Muscle of leg (tissue), 3 donors: ENCODE measurements at regions not wholly inside any gene's neighbourhood (a gene's known extent, or its start where the extent isn't known, plus 50 kb on each side); places are given as distances from the start of the nearest gene placed in this dataset.

Experiments
- DNase-seq: peaks from one replicate; pipeline ENCODE4 v3.0.0; 2013
- H3K27ac ChIP-seq: one replicate; pipeline ENCODE4 v1.5.1; 2013; ENCODE audit warnings: mild to moderate bottlenecking, low read length, control low read depth
- H3K27me3 ChIP-seq: one replicate; pipeline ENCODE4 v1.6.1; 2013; ENCODE audit warnings: low read length; ENCODE audit not compliant: control insufficient read depth, insufficient read depth
- H3K36me3 ChIP-seq: one replicate; pipeline ENCODE4 v1.6.1; 2013; ENCODE audit warnings: low read length; ENCODE audit not compliant: control insufficient read depth, insufficient read depth
- H3K4me1 ChIP-seq: one replicate; pipeline ENCODE4 v1.6.1; 2013; ENCODE audit warnings: low read length; ENCODE audit not compliant: control insufficient read depth, insufficient read depth
- H3K4me3 ChIP-seq: one replicate; pipeline ENCODE4 v1.5.1; 2013; ENCODE audit warnings: low read length, control low read depth
- H3K9me3 ChIP-seq: replicated peaks from 2 replicates; pipeline ENCODE4 v1.6.1; 2013; ENCODE audit warnings: low read depth, low read length; ENCODE audit not compliant: control insufficient read depth
- WGBS: methylation state at CpG from one replicate; pipeline ENCODE4 v1.1.5; 2013; ENCODE audit warnings: missing lambda C conversion rate; ENCODE audit not compliant: insufficient coverage; 5-methylcytosine and 5-hydroxymethylcytosine counted together

DNA sequence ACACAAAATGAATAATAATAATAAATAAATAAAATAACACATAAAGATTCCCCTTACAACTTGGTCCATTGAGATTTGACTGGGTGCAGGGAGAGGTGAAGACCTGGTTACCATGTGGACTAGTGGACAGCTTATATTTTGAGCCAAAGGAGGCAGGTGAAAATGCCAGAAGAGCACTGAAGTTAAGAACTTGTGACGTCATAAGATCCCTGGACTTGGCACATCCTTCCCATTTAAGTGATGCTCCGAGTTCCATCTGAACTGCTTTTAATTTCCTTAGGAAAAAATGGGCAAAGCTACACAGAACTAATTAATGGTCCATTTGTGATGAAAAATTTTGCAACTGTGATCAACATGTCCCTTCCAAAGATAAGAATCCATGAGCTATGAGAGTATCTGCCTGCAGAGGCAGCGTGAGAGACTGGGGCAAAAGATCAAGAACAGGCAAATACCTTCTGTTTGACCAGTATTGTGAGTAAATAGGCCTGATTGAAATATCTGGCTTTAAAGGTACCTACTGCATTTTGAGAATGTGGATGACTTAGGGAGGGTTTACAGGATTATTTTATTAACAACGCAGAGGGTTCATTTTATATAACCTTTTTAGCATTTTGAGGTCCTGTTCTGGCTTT is 101.2 kb upstream of the POT1 start:
- Histone ChIP-seq H3K27ac (no peak overlapping the region), H3K9me3 (no peaks in the 10 kb centered on the region), H3K4me1 (no peaks in the 10 kb centered on the region), H3K36me3 (no peaks in the 10 kb centered on the region), H3K27me3 (no peaks in the 10 kb centered on the region), H3K4me3 (no peak overlapping the region)
- WGBS, result 100% methylated on average over 1 of the region's 4 CpGs
- no peak for DNase-seq

DNA sequence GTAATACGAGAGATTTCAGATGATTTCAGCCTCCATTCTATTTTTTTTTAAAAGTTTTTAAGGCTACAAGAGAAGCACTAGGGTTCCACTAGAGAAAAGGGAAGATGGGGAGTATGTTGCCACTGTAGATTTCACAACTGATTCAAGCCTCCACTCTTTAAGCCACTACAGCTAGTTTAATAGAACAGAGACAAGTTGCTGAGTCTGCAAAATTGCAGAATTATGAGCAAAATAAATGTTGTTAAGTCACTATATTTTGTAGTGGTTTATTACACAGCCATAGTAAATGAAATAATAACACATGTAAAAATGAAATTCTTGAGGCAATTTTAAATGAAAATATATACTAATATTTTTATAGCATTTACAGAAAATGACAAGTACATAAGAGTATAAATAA is 96.0 kb upstream of the POT1 start:
- Histone ChIP-seq H3K4me3 (no peak overlapping the region), H3K27me3 (no peaks in the 10 kb centered on the region), H3K36me3 (no peaks in the 10 kb centered on the region), H3K4me1 (no peaks in the 10 kb centered on the region), H3K9me3 (no peaks in the 10 kb centered on the region), H3K27ac (no peak overlapping the region)
- no CpG with 5 or more reads among the region's 1 CpG for WGBS
- no peak for DNase-seq

DNA sequence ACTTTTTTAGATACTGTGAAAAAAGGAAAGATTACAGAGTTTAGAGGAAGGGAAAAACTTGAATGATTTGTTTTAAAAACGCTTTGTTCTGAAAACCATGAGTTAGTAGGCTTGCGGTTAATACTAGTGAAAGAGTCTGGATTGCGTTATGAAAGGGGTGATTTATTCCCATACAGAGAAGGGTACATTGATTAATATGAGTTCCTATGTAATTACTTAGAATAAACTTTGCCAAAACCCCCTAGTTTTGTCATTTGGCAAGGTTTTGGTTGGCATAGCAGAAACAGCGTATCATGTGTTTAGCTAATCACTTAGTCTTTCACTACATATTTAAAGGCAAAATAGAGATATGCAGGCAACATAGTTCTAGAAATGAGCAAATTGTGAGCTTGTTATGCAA is 91.2 kb upstream of the POT1 start:
- no peaks in the 10 kb centered on the region for H3K36me3 ChIP-seq
- no peak overlapping the region for H3K27ac ChIP-seq
- H3K4me1 ChIP-seq, result no peaks in the 10 kb centered on the region
- no peaks in the 10 kb centered on the region for H3K27me3 ChIP-seq
- no peak for DNase-seq
- WGBS, result no CpG with 5 or more reads among the region's 4 CpGs
- H3K9me3 ChIP-seq, result no peaks in the 10 kb centered on the region
- H3K4me3 ChIP-seq, result no peak overlapping the region

DNA sequence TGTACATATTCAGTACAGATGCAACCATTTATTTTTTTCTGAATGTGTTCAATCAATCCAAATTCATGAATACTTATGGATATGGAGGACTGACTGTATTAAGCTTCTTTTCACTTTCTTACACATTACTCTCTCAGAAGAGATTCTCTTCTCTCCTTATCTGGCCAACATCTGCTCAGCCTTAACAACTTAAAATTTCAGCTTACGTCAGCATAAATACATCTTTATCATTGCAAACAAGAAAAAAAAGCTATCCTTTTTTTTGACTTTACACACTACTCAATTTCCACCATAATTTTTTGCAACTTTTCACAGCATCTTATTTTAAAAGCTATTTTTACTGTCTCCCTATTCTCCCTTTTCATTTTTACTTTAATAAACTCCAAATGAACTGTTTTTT is 80.9 kb upstream of the POT1 start:
- WGBS, result 100% methylated on average over 1 of the region's 1 CpG
- H3K9me3 ChIP-seq, result no peaks in the 10 kb centered on the region
- no peak overlapping the region for H3K27ac ChIP-seq
- no peaks in the 10 kb centered on the region for H3K36me3 ChIP-seq
- no peak overlapping the region for H3K4me3 ChIP-seq
- DNase-seq, result no peak
- H3K27me3 ChIP-seq, result no peaks in the 10 kb centered on the region
- H3K4me1 ChIP-seq, result no peaks in the 10 kb centered on the region

DNA sequence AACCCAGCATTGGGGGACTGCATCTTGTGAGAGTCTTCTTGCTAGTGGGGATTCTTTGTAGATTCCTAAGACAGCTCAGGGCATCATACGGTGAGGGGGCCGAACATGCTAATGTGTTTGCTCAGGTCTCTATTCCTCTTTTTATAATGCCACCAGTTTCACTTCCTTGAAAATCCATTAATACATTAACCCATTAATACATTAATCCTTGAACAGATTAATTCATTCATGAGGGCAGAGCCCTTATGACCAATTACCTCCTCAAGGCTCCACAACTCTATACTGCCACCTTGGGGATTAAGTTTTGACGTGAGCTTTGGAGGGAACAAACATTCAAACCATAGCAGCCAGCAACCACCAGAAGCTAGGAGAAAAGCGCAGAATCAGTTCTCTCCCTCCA is 67.2 kb upstream of the POT1 start:
- whole genome bisulfite sequencing, result 49% methylated on average over 3 of the region's 4 CpGs
- H3K27me3 ChIP-seq, result no peaks in the 10 kb centered on the region
- peaks cover 2% of the 10 kb centered on the region for H3K9me3 ChIP-seq
- no peak overlapping the region for H3K4me3 ChIP-seq
- H3K4me1 ChIP-seq, result no peaks in the 10 kb centered on the region
- H3K27ac ChIP-seq, result no peak overlapping the region
- DNase-seq, result no peak
- H3K36me3 ChIP-seq, result no peaks in the 10 kb centered on the region

DNA sequence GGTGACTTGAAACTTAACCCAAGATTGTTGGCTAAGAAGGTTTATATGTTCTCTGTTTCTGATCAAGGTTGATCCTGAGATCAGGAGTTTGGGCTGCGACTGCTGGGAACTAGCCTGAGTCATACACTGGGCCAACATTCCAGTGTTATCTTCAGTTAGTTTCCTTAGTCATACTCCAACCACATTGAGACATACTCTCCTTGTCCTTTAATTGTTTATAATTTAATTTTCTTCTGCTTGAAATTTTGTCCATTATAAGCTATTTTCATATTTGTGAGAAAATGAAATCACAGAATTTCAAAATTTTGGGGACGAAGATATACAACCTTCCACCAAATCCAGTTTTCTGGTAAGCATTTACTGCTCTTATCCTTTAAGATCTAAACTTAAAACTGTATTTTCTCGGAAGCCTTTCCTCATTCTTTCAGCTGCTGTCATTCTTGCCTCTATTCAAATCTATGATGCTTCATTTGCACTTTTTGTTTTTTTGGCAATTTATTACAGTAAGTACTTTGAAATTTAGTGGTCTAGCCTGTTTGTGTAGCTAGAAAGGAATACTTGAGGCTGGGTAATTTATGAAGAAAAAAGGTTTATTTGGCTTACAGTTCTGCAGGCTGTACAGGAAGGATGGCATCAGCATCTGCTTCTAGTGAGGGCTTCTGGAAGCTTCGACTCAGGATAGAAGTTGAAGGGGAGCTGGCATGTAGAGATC is 63.4 kb upstream of the POT1 start:
- no peaks in the 10 kb centered on the region for H3K36me3 ChIP-seq
- no peaks in the 10 kb centered on the region for H3K27me3 ChIP-seq
- H3K4me3 ChIP-seq, result no peak overlapping the region
- DNase-seq, result no peak
- H3K27ac ChIP-seq, result no peak overlapping the region
- WGBS, result 70% methylated on average over 1 of the region's 4 CpGs
- H3K4me1 ChIP-seq, result no peaks in the 10 kb centered on the region
- H3K9me3 ChIP-seq, result no peaks in the 10 kb centered on the region

DNA sequence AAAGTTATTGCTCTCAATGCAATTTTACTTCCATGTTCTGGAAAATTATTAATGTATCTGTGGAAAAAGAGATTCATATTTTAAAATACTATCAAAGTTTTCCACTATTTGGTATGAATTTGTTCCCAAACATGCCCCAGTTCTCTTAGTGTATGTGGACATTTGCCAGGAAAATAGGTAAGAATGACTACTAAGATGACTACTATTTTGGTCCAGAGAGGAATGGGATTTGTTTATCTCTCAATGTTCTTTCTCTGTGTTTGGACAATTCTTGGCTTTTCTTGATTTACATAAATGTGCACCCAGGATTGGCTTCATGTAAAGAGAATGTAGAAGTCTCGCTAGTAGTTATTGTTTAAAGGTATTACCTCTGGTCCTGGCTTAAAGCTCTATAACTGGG is 60.3 kb upstream of the POT1 start:
- no peak overlapping the region for H3K4me3 ChIP-seq
- no peak overlapping the region for H3K27ac ChIP-seq
- DNase-seq, result peak; percentile 11
- H3K36me3 ChIP-seq, result no peaks in the 10 kb centered on the region
- H3K4me1 ChIP-seq, result no peaks in the 10 kb centered on the region
- H3K9me3 ChIP-seq, result no peaks in the 10 kb centered on the region
- H3K27me3 ChIP-seq, result no peaks in the 10 kb centered on the region
- 60% methylated on average over 1 of the region's 1 CpG for WGBS
